PC-9 (cell line): ENCODE measurements at regions not wholly inside any gene's neighbourhood (a gene's known extent, or its start where the extent isn't known, plus 50 kb on each side); places are given as distances from the start of the nearest gene placed in this dataset.
"Not testable (repeated sequence)": the region's sequence is repeated elsewhere in the genome, so short reads cannot be mapped to it uniquely, and the experiment has no call there.

Source experiments
- EZH2 ChIP-seq: fragments of 200-600 bp; sonication (generic); IDR thresholded peaks from 2 replicates; pipeline ENCODE4 v1.8.0; 2017; ENCODE audit warnings: antibody characterized with exemption, low read depth
- TF ChIP-seq, protein P1 (sequence below): fragments of 200-600 bp; sonication (generic); conservative IDR thresholded peaks from 2 replicates; pipeline ENCODE4 v1.6.1; 2017; ENCODE audit warnings: mixed run types, antibody characterized with exemption, mild to moderate bottlenecking, moderate library complexity

DNA sequence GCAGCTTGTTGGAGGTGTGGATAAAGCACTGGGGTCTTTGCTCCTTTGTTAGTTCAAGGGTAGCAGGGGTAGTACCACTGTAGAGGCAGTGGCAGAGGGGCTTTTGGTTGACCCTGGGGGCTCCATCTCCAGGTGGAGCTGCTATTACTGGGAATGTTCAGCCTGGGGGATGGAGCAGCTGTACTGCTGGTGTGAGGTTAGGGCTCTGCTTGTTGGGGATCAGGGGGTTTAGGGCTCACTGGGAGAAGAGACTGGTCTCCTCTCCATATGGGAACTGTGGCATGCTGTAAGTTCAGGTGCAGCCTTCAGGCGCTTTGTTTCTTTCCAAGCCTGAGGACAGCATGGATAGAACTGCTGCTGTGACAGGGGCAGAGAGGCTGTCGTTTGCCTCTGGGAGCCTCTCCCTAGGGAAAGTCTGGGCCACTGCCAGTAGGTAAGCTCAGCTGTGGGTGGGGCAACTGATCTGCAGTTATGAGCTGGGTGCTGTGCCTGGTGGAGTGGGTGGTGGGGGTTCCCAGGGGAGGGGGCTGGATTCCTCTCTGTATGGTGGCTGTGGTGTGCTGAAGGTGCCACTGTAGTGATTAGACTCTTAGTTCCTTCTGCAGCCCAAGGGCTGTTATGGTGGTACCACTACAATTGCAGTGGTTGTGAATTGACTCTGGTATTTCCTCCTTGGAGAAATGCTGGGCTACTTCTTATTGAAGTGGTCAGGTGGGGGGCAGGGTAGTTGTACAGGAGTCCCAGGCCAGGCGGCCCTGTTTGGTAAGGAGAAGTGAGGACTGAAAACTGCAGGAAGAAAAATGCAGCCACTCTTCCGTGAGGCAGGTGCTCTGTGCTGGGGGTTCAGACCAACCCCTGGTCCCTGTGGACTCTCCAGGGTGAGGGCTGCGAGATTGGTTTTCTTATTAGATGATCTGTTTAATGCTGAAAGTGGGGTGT is 100.6 kb downstream of the OR4F15 start:
- TF ChIP-seq, protein P1, sequence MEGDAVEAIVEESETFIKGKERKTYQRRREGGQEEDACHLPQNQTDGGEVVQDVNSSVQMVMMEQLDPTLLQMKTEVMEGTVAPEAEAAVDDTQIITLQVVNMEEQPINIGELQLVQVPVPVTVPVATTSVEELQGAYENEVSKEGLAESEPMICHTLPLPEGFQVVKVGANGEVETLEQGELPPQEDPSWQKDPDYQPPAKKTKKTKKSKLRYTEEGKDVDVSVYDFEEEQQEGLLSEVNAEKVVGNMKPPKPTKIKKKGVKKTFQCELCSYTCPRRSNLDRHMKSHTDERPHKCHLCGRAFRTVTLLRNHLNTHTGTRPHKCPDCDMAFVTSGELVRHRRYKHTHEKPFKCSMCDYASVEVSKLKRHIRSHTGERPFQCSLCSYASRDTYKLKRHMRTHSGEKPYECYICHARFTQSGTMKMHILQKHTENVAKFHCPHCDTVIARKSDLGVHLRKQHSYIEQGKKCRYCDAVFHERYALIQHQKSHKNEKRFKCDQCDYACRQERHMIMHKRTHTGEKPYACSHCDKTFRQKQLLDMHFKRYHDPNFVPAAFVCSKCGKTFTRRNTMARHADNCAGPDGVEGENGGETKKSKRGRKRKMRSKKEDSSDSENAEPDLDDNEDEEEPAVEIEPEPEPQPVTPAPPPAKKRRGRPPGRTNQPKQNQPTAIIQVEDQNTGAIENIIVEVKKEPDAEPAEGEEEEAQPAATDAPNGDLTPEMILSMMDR: not testable (repeated sequence)
- TF ChIP-seq EZH2: not testable (repeated sequence)
